SK-N-SH treated with all-trans-retinoic acid at 6 μM for 48 hours (cell line): ENCODE measurements at regions not wholly inside any gene's neighbourhood (a gene's known extent, or its start where the extent isn't known, plus 50 kb on each side); places are given as distances from the start of the nearest gene placed in this dataset.

Source experiments
- ATAC-seq: fragments of 200-7000 bp; cut with Tn5 transposase; 3 replicates; pipeline ENCODE4 v1.9.1; 2020; ENCODE audit warnings: mild to moderate bottlenecking, moderate library complexity
- ARNTL ChIP-seq: fragments of 450-650 bp; formaldehyde crosslinking; IDR thresholded peaks from 2 replicates; pipeline ENCODE4 v1.5.0; 2020; ENCODE audit warnings: low read depth, mild to moderate bottlenecking, moderate library complexity, borderline replicate concordance
- BACH2 ChIP-seq: fragments of 250-450 bp; sonication (Bioruptor Pico); IDR thresholded peaks from 2 replicates; pipeline ENCODE4 v1.9.0; 2021; ENCODE audit warnings: mild to moderate bottlenecking, borderline replicate concordance
- CREB5 ChIP-seq: fragments of 250-450 bp; sonication (Bioruptor Pico); IDR thresholded peaks from 2 replicates; pipeline ENCODE4 v1.5.1; 2020; ENCODE audit warnings: low read depth, mild to moderate bottlenecking, moderate library complexity
- CSDC2 ChIP-seq: fragments of 250-450 bp; sonication (Bioruptor Pico); IDR thresholded peaks from 2 replicates; pipeline ENCODE4 v1.5.0; 2020; ENCODE audit warnings: mild to moderate bottlenecking, moderate library complexity
- CSRNP3 ChIP-seq: fragments of 250-450 bp; sonication (Bioruptor Pico); IDR thresholded peaks from 2 replicates; pipeline ENCODE4 v1.5.1; 2021; ENCODE audit warnings: mild to moderate bottlenecking, moderate library complexity
- GLIS3 ChIP-seq: fragments of 250-450 bp; sonication (Bioruptor Pico); IDR thresholded peaks from 2 replicates; pipeline ENCODE4 v1.5.0; 2020; ENCODE audit warnings: mild to moderate bottlenecking, moderate library complexity
- PATZ1 ChIP-seq: fragments of 250-450 bp; sonication (Bioruptor Pico); IDR thresholded peaks from 2 replicates; pipeline ENCODE4 v1.8.0; 2020; ENCODE audit warnings: mild to moderate bottlenecking, moderate library complexity, borderline replicate concordance
- POU6F1 ChIP-seq: fragments of 250-450 bp; sonication (Bioruptor Pico); IDR thresholded peaks from 2 replicates; pipeline ENCODE4 v1.8.0; 2021; ENCODE audit warnings: low read depth, mild to moderate bottlenecking, moderate library complexity, borderline replicate concordance
- RARB ChIP-seq: fragments of 250-450 bp; sonication (Bioruptor Pico); IDR thresholded peaks from 2 replicates; pipeline ENCODE4 v1.8.0; 2021; ENCODE audit warnings: mild to moderate bottlenecking, moderate library complexity
- TCF4 ChIP-seq: fragments of 250-450 bp; sonication (Bioruptor Pico); IDR thresholded peaks from 2 replicates; pipeline ENCODE4 v1.8.0; 2021; ENCODE audit warnings: mild to moderate bottlenecking, moderate library complexity, borderline replicate concordance
- TSHZ2 ChIP-seq: fragments of 250-450 bp; sonication (Bioruptor Pico); IDR thresholded peaks from 2 replicates; pipeline ENCODE4 v1.5.0; 2020; ENCODE audit warnings: mild to moderate bottlenecking, moderate library complexity
- ZFP3 ChIP-seq: fragments of 250-450 bp; sonication (Bioruptor Pico); IDR thresholded peaks from 2 replicates; pipeline ENCODE4 v1.5.0; 2020; ENCODE audit warnings: mild to moderate bottlenecking, moderate library complexity
- ZFP30 ChIP-seq: fragments of 450-650 bp; formaldehyde crosslinking; IDR thresholded peaks from 2 replicates; pipeline ENCODE4 v1.5.0; 2022; ENCODE audit warnings: mild to moderate bottlenecking, moderate library complexity
- ZNF70 ChIP-seq: fragments of 450-650 bp; formaldehyde crosslinking; IDR thresholded peaks from 2 replicates; pipeline ENCODE4 v1.5.0; 2020; ENCODE audit warnings: mild to moderate bottlenecking, moderate library complexity
- ZNF8 ChIP-seq: fragments of 450-650 bp; formaldehyde crosslinking; IDR thresholded peaks from 2 replicates; pipeline ENCODE4 v1.5.0; 2020; ENCODE audit warnings: mild to moderate bottlenecking, moderate library complexity

- ATAC-seq, result no peak
- TF ChIP-seq CSDC2 (CRISPR knock-in tag) (no peak), GLIS3 (CRISPR knock-in tag) (no peak), CSRNP3 (CRISPR knock-in tag) (no peak), RARB (CRISPR knock-in tag) (no peak)
- TF ChIP-seq, all 23 proteins: peak for 0
Measured at GRCh38 chr7:98474558-98474957, 73.7 kb upstream of the BAIAP2L1 start.

GRCh38 chr7:98472521-98472954, 71.6 kb upstream of the BAIAP2L1 start:
- no peak for TF ChIP-seq ZNF70 (CRISPR knock-in tag)
- no peak for TF ChIP-seq ZFP3 (CRISPR knock-in tag)
- no peak for TF ChIP-seq CSRNP3 (CRISPR knock-in tag)
- TF ChIP-seq ZFP30 (CRISPR knock-in tag), result no peak
- TF ChIP-seq CREB5 (CRISPR knock-in tag), result no peak
- TF ChIP-seq CSDC2 (CRISPR knock-in tag), result no peak
- no peak for TF ChIP-seq TSHZ2 (CRISPR knock-in tag)
- TF ChIP-seq PATZ1 (CRISPR knock-in tag), result no peak
- no peak for TF ChIP-seq BACH2 (CRISPR knock-in tag)
- ATAC-seq, result no peak

GRCh38 chr7:98470485-98471240, 69.8 kb upstream of the BAIAP2L1 start:
- ATAC-seq, result no peak; the same call in 2 of the 3 replicates
- TF ChIP-seq GLIS3 (CRISPR knock-in tag) (no peak), PATZ1 (CRISPR knock-in tag) (no peak), ZNF8 (no peak), ZFP30 (CRISPR knock-in tag) (no peak), ARNTL (CRISPR knock-in tag) (no peak), CSRNP3 (CRISPR knock-in tag) (no peak), POU6F1 (CRISPR knock-in tag) (no peak), BACH2 (CRISPR knock-in tag) (no peak), TCF4 (CRISPR knock-in tag) (no peak)
- TF ChIP-seq, all 23 proteins: peak for 0
